Mesendoderm (in vitro differentiated cells): ENCODE measurements at regions not wholly inside any gene's neighbourhood (a gene's known extent, or its start where the extent isn't known, plus 50 kb on each side); places are given as distances from the start of the nearest gene placed in this dataset.
A peak's percentile ranks its signal among the peaks of the same experiment; 100 is the strongest.

Experiments used
- DNase-seq: peaks from one replicate; pipeline ENCODE4 v3.0.0; 2013
- H2AK5ac ChIP-seq: 2 replicates; pipeline ENCODE4 v1.6.1; 2013; ENCODE audit warnings: low read length, inconsistent platforms
- H2BK120ac ChIP-seq: 2 replicates; pipeline ENCODE4 v1.6.1; 2013; ENCODE audit warnings: low read depth, mild to moderate bottlenecking, low read length, moderate library complexity, mixed read lengths
- H2BK15ac ChIP-seq: replicated peaks from 2 replicates; pipeline ENCODE4 v1.6.1; 2013; ENCODE audit warnings: low read depth, mild to moderate bottlenecking, moderate library complexity
- H2BK5ac ChIP-seq: 2 replicates; pipeline ENCODE4 v1.6.1; 2013; ENCODE audit warnings: low read length, inconsistent platforms
- H3K18ac ChIP-seq: 2 replicates; pipeline ENCODE4 v1.6.1; 2013; ENCODE audit warnings: mild to moderate bottlenecking, low read length, mixed read lengths
- H3K23ac ChIP-seq: one replicate; pipeline ENCODE4 v1.6.1; 2013; ENCODE audit warnings: low read length
- H3K27ac ChIP-seq: 2 replicates; pipeline ENCODE4 v1.5.1; 2013; ENCODE audit warnings: low read depth, mild to moderate bottlenecking, inconsistent platforms, low read length, moderate library complexity
- H3K27me3 ChIP-seq: 2 replicates; pipeline ENCODE4 v1.6.1; 2013; ENCODE audit warnings: low read length, control low read depth, mild to moderate bottlenecking, inconsistent platforms; ENCODE audit not compliant: insufficient read depth, poor library complexity
- H3K36me3 ChIP-seq: 2 replicates; pipeline ENCODE4 v1.6.1; 2013; ENCODE audit warnings: low read length, inconsistent platforms; ENCODE audit not compliant: control insufficient read depth, insufficient read depth
- H3K4ac ChIP-seq: one replicate; pipeline ENCODE4 v1.6.1; 2013; ENCODE audit warnings: low read depth, mild to moderate bottlenecking, low read length, moderate library complexity
- H3K4me1 ChIP-seq: 2 replicates; pipeline ENCODE4 v1.6.1; 2013; ENCODE audit warnings: low read depth, low read length, inconsistent platforms; ENCODE audit not compliant: control insufficient read depth
- H3K4me2 ChIP-seq: 2 replicates; pipeline ENCODE4 v1.6.1; 2013; ENCODE audit warnings: low read length
- H3K4me3 ChIP-seq: 2 replicates; pipeline ENCODE4 v1.5.1; 2013; ENCODE audit warnings: mild to moderate bottlenecking, low read length
- H3K56ac ChIP-seq: one replicate; pipeline ENCODE4 v1.6.1; 2013; ENCODE audit warnings: low read length
- H3K79me1 ChIP-seq: 2 replicates; pipeline ENCODE4 v1.6.1; 2013; ENCODE audit warnings: low read length, inconsistent platforms
- H3K79me2 ChIP-seq: 2 replicates; pipeline ENCODE4 v1.6.1; 2013; ENCODE audit warnings: mild to moderate bottlenecking, low read length; ENCODE audit not compliant: control insufficient read depth, insufficient read depth
- H3K9ac ChIP-seq: 2 replicates; pipeline ENCODE4 v1.6.1; 2013; ENCODE audit warnings: low read length, inconsistent platforms
- H4K5ac ChIP-seq: one replicate; pipeline ENCODE4 v1.6.1; 2013; ENCODE audit warnings: low read length
- H4K8ac ChIP-seq: one replicate; pipeline ENCODE4 v1.6.1; 2013; ENCODE audit warnings: low read depth, mild to moderate bottlenecking, control low read depth, low read length, moderate library complexity
- WGBS: extraction: QIAGEN DNeasy Blood & Tissue Kit; methylation state at CpG from one replicate; pipeline ENCODE4 v1.1.7; 2013; ENCODE audit warnings: low lambda C conversion rate, missing lambda C conversion rate; ENCODE audit not compliant: insufficient coverage; ENCODE audit errors: extremely low coverage; 5-methylcytosine and 5-hydroxymethylcytosine counted together

DNA sequence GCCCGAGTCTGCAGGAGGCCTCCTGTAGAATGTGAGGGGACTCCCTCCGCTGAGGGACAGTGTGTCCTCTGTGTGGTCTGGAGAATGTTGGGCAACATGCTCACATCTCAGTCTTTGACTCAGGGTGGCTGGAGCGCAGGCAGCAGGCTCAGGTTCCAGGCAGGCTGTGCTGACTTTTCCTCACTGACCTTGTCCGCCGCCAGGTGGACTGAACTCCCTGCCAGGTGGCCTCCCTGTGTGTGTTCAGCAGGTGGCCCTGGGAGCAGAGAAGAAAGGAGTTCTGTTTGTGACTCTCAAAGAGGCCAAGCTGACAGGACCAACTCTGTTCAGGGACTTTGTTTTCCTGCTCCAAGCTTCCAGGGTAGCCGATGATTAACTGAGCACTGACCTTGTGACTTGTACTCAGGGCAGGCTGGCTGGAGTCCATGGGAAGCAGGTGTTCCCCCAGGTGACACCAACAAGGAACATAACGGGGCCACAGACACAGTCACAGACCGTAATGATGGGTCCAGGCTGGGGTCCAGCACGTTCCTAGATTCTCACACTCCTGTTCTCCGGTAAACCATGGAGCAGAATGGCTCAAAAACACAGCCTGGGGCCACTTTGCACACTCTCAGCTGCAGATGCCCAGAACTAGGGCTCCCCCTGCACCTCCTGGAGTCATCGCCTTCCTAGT, 439.8 kb downstream of the RNF144A start:
- WGBS = no CpG with 5 or more reads among the region's 11 CpGs
- no peak overlapping the region for H3K4ac ChIP-seq
- DNase-seq = no peak

DNA sequence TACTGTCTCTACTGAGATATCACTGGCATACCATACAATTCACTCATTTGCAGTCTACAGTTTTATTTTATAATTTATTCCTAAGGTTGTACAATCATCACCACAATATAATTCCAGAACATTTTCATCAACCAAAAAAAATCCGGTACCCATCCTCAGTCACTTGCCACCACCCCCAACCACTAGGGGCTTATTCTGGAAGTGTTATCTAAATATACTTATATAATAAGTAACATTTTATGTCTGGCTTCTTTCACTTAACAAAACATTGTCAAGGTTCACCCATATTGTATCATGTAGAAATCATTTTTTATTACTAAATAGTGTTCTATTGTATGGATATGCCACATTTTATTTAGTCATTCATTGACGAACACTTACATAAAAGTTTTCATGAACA, 440.8 kb downstream of the RNF144A start:
- no peak overlapping the region for H3K4me2 ChIP-seq
- H4K5ac ChIP-seq = no peak overlapping the region
- H3K27ac ChIP-seq = no peak overlapping the region
- H2BK5ac ChIP-seq = no peak overlapping the region
- no peaks in the 10 kb centered on the region for H3K27me3 ChIP-seq
- no peak overlapping the region for H3K4ac ChIP-seq
- H3K9ac ChIP-seq = no peak overlapping the region
- H2BK15ac ChIP-seq = no peak overlapping the region
- no peaks in the 10 kb centered on the region for H3K79me2 ChIP-seq
- H4K8ac ChIP-seq = no peak overlapping the region
- no peaks in the 10 kb centered on the region for H3K36me3 ChIP-seq
- H2AK5ac ChIP-seq = no peak overlapping the region
- no peak overlapping the region for H3K4me3 ChIP-seq
- no peak for DNase-seq
- no peak overlapping the region for H3K23ac ChIP-seq
- no peak overlapping the region for H3K56ac ChIP-seq
- H3K79me1 ChIP-seq = no peaks in the 10 kb centered on the region
- H2BK120ac ChIP-seq = no peak overlapping the region
- H3K18ac ChIP-seq = no peak overlapping the region
- WGBS = 100% methylated on average over 1 of the region's 2 CpGs
- H3K4me1 ChIP-seq = no peaks in the 10 kb centered on the region

More for the DNA sequence above, 439.8 kb downstream of the RNF144A start:
- Histone ChIP-seq H3K27ac (no peak overlapping the region), H2AK5ac (no peak overlapping the region), H3K27me3 (no peaks in the 10 kb centered on the region), H3K79me1 (no peaks in the 10 kb centered on the region), H4K8ac (no peak overlapping the region), H3K79me2 (no peaks in the 10 kb centered on the region), H3K4me1 (no peaks in the 10 kb centered on the region), H3K36me3 (no peaks in the 10 kb centered on the region), H2BK5ac (no peak overlapping the region), H3K4me3 (no peak overlapping the region), H3K23ac (no peak overlapping the region), H4K5ac (no peak overlapping the region), H3K56ac (no peak overlapping the region), H3K18ac (no peak overlapping the region), H2BK15ac (no peak overlapping the region), H3K9ac (no peak overlapping the region), H2BK120ac (no peak overlapping the region), H3K4me2 (no peak overlapping the region)

DNA sequence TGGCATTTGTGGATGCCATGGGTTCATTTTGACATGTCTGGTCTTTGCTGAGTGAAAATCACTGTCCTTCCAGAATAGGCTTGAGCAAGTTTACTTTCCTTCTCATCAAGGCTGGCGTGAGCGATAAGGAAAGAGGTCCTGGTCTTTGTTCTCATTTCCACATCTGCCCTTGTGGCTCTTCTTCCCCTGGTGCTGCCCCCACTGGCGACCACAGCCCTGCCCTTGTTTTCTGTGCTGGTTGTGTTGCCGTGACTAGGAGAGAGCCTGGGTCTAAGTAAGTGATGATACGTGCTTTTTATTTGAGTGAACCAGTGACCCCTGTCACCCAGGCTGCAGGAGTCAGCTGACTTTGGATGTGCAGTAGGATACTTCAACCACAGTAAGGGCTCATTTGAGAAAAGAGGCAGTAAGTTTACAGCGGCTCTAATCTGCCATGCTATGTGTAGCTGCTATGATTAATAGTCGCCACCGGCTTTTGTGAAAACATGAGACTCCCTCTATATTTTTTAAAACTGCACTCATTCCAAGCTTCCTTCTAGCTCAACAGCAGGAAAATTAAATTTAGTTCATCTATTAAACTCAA, 441.7 kb downstream of the RNF144A start:
- DNase-seq = peak; percentile 40
- no peaks in the 10 kb centered on the region for H3K36me3 ChIP-seq
- H3K18ac ChIP-seq = no peak overlapping the region
- no peaks in the 10 kb centered on the region for H3K4me1 ChIP-seq
- no peaks in the 10 kb centered on the region for H3K27me3 ChIP-seq
- no peak overlapping the region for H3K9ac ChIP-seq
- H3K79me1 ChIP-seq = no peaks in the 10 kb centered on the region
- H3K56ac ChIP-seq = no peak overlapping the region
- H3K4me3 ChIP-seq = no peak overlapping the region
- no peak overlapping the region for H2BK120ac ChIP-seq
- no peak overlapping the region for H4K8ac ChIP-seq
- H3K79me2 ChIP-seq = no peaks in the 10 kb centered on the region
- no peak overlapping the region for H2AK5ac ChIP-seq
- no peak overlapping the region for H2BK15ac ChIP-seq
- no peak overlapping the region for H4K5ac ChIP-seq
- no peak overlapping the region for H3K27ac ChIP-seq
- H3K4ac ChIP-seq = no peak overlapping the region
- no peak overlapping the region for H3K4me2 ChIP-seq
- no peak overlapping the region for H2BK5ac ChIP-seq
- no peak overlapping the region for H3K23ac ChIP-seq
- no CpG with 5 or more reads among the region's 8 CpGs for WGBS

DNA sequence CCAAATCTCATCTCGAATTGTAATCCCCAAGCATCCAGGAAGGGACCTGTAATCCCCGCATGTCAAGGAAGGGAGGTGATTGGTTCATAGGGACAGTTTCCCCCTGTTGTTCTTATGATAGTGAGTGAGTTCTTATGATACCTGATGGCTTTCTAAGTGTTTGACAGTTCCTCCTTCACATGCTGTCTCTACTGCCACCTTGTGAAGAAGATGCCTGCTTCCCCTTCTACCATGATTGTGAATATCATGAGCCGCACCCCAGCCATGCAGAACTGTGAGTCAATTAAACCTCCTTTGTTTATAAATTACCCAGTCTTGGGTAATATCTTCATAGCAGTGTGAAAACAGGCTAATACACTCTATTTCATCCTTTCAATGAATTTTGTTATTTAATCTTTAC, 446.7 kb downstream of the RNF144A start:
- no peak overlapping the region for H3K4me3 ChIP-seq
- H3K9ac ChIP-seq = no peak overlapping the region
- no peak overlapping the region for H2BK5ac ChIP-seq
- WGBS = no CpG with 5 or more reads among the region's 3 CpGs
- H3K27me3 ChIP-seq = no peaks in the 10 kb centered on the region
- H3K4ac ChIP-seq = no peak overlapping the region
- H2AK5ac ChIP-seq = no peak overlapping the region
- H2BK15ac ChIP-seq = no peak overlapping the region
- H3K36me3 ChIP-seq = no peaks in the 10 kb centered on the region
- no peak overlapping the region for H3K18ac ChIP-seq
- H4K5ac ChIP-seq = no peak overlapping the region
- H3K79me2 ChIP-seq = no peaks in the 10 kb centered on the region
- H3K4me1 ChIP-seq = no peaks in the 10 kb centered on the region
- H3K27ac ChIP-seq = no peak overlapping the region
- no peak overlapping the region for H2BK120ac ChIP-seq
- DNase-seq = peak; percentile 47
- H3K79me1 ChIP-seq = no peaks in the 10 kb centered on the region
- H3K4me2 ChIP-seq = no peak overlapping the region
- no peak overlapping the region for H4K8ac ChIP-seq
- no peak overlapping the region for H3K23ac ChIP-seq
- no peak overlapping the region for H3K56ac ChIP-seq

DNA sequence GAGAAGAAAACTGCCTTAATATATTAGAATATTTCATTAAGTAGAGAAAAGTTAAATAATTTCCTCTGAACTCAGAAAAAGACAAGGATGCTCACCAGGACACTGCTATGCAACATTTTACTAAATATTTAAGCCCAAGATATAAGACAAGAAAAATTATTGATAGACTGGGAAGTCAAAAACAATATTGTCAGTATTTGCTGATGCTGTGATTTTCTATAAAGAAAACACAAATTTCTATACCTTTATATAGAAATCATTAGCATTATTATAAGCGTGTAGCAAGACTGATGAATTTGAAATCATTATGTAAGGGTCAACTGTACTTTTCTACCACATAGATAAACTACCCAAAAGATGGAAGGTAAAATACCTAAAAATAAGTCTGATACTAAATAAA, 451.0 kb downstream of the RNF144A start:
- Histone ChIP-seq H2AK5ac (no peak overlapping the region), H2BK5ac (no peak overlapping the region), H3K4me2 (no peak overlapping the region), H3K18ac (no peak overlapping the region), H3K4me3 (no peak overlapping the region), H4K5ac (no peak overlapping the region), H3K27ac (no peak overlapping the region), H3K79me2 (no peaks in the 10 kb centered on the region), H3K56ac (no peak overlapping the region), H3K79me1 (no peaks in the 10 kb centered on the region), H3K23ac (no peak overlapping the region), H3K36me3 (no peaks in the 10 kb centered on the region), H3K9ac (no peak overlapping the region), H3K4ac (no peak overlapping the region), H3K27me3 (no peaks in the 10 kb centered on the region), H2BK15ac (no peak overlapping the region), H4K8ac (no peak overlapping the region), H2BK120ac (no peak overlapping the region), H3K4me1 (no peaks in the 10 kb centered on the region)
- DNase-seq = no peak
- no CpG with 5 or more reads among the region's 1 CpG for WGBS

DNA sequence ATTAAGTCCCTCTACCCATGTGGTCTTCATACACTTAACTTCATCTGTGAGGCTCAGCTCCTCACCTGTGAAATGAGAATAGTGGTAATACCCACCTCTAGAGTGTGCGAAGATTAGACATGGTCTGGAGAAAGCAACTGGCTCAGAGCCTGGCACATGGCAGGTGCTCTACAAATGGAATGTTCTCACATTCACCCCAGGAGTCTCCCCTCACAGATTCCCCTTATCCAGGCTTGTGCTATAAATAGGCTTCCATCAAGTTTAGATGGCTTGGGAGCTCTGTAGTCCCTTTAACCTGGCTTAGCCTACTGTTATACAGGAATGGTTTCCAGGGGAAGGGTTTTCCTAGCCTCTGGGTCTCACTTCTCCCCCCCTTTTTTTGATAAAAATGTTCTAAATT, 455.9 kb downstream of the RNF144A start:
- H3K79me2 ChIP-seq = no peaks in the 10 kb centered on the region
- H3K4me3 ChIP-seq = no peak overlapping the region
- H3K23ac ChIP-seq = no peak overlapping the region
- no peak overlapping the region for H3K4me2 ChIP-seq
- no peak overlapping the region for H3K18ac ChIP-seq
- WGBS = no CpG with 5 or more reads among the region's 1 CpG
- no peak overlapping the region for H3K27ac ChIP-seq
- H2BK5ac ChIP-seq = no peak overlapping the region
- no peak overlapping the region for H4K5ac ChIP-seq
- no peak overlapping the region for H3K9ac ChIP-seq
- no peak overlapping the region for H3K4ac ChIP-seq
- H4K8ac ChIP-seq = no peak overlapping the region
- H2BK15ac ChIP-seq = no peak overlapping the region
- H3K79me1 ChIP-seq = no peaks in the 10 kb centered on the region
- H2BK120ac ChIP-seq = no peak overlapping the region
- H3K4me1 ChIP-seq = no peaks in the 10 kb centered on the region
- H3K27me3 ChIP-seq = no peaks in the 10 kb centered on the region
- DNase-seq = no peak
- no peak overlapping the region for H2AK5ac ChIP-seq
- H3K56ac ChIP-seq = no peak overlapping the region
- H3K36me3 ChIP-seq = no peaks in the 10 kb centered on the region
